T-helper 2 cell treated with Interferon-gamma antibody and Interleukin-4, amounts not matched to agents 100 ng/mL and 5 ng/mL, for 36 hours (primary cell): ENCODE measurements at regions not wholly inside any gene's neighbourhood (a gene's known extent, or its start where the extent isn't known, plus 50 kb on each side); places are given as distances from the start of the nearest gene placed in this dataset.

ENCODE experiments used
- intact Hi-C: fragments of 100-400 bp; cut with micrococcal nuclease; formaldehyde crosslinking; loops from one replicate; pipeline ENCODE4 v1.15.1; 2023

DNA sequence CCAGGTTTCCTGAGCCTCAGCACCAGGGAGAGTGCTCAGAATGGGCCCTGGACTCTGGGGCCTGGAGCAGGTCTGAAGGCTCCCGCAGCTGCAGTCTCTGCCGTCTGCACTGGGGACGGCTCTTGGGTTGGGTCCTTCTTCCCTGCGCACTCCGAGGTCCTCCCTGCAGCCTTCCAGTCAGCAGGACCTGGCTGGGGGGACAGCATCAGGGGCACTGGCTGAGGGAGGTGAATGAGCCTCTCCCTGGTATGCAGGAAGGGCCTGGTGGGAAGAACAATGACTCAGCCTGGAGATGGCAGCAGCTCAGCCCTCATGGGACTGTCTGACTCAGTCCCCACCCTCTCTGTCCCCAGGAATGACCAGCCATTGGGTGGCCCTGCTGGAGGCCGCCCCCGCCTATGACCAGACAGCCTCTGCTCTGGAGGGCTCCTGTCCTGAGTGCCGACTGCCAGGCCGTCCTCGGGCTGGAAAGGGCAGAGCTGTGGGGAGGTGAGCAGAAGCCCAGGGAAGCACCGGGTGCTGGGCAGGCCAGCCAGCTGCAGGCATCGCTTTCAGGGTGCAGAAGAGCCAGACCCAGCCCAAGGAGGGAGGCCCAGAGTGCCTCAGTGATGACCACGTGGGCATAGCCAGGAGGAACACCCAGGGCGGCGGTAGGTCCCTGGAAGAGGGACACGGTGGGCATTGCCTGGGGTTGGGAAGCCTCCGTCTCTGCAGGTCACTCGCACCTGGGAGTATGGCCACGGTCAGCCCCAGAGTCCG lies 455.0 kb downstream of the BRD1 start:
- intact Hi-C loops: no loop called here

DNA sequence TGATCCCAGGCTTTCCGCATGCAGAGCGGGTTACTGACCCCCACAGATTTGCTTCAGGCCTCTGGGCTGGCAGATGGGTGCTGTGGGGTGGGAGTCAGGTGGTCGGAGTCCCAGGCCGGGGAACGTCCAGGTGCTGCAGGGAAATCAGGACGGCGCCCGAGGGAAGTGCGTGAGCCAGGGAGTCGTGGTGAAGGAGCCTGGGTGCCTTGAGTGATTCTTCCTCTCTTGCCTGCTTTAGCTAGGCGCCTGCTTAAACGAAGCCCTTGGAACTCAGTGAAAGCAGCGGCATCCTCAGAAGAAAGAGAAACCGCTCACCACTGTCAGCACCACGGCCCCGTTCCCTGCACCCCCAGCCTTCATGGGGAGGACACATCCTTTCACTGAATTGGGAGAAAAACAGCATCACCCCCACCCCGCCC lies 455.6 kb downstream of the BRD1 start:
- intact Hi-C loops: no loop called here

DNA sequence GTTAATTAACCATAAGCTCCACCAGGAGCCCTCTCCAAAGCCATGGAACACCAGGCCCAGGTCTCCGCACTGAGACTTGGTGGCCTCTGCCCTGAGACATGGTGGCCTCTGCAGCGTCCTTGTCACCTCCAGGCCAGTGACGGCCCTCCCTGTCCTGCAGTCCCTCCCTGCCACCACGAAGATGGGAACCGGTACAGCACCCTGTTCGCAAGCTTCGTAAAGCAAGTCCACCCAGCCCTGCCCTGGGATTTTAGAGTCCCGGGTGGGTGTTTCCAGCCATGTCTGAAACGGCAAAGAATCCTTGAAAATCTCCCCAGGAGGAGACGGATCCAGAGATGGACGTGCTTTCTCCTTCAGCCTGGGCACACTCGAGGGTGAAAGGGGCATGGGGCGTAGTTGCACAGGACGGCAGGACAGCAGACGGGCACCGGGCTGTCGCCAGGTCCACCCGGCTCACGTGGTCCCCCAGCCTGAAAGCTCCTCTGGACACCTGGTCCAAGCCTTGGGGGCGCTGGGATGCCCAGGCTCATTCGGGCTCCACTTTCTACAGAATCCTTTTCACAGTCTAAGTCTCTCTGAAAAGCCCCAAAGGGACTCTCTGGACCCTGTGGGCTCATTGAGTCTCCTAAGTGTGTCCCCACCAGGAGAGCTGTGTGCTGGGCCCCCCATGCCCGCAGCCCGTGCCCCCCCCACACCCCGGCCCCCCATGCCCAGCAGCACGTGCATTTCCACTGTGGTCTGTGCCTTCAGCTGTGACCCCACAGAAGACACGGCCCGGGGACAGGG lies 456.2 kb downstream of the BRD1 start:
- intact Hi-C loops: no loop called here

DNA sequence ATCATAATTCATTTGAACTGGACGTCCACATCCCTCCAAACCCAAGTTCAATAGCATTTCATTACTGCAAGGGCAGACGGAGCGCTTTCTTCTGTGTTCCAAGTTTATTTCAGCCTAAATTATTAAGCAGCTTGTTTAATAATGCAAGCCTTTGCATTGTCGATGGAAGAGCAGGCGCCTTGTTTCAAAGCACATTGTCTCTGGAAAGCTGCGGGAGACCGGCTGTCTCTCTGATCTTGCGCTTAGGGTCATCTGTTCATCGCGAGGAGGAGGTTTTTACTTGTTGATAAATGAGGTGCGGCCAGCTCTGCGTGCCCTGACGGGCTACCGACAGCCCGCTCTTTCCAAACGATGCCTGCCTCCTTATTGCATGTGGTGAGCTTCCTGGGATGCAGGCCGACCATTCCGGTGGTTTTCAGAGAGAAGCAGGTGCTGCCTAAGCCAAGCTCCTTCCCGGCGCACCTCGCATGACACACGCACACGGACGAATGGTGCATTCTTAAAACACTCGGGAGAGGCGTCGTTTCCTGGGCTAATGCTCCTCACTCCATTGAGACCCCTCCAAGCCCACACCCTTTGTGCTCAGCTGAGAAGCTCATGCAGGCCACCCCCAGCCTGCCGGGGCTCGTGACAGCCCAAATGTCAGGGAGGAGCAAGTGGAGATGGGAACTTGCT lies 456.9 kb downstream of the BRD1 start:
- intact Hi-C loops: no loop called here

DNA sequence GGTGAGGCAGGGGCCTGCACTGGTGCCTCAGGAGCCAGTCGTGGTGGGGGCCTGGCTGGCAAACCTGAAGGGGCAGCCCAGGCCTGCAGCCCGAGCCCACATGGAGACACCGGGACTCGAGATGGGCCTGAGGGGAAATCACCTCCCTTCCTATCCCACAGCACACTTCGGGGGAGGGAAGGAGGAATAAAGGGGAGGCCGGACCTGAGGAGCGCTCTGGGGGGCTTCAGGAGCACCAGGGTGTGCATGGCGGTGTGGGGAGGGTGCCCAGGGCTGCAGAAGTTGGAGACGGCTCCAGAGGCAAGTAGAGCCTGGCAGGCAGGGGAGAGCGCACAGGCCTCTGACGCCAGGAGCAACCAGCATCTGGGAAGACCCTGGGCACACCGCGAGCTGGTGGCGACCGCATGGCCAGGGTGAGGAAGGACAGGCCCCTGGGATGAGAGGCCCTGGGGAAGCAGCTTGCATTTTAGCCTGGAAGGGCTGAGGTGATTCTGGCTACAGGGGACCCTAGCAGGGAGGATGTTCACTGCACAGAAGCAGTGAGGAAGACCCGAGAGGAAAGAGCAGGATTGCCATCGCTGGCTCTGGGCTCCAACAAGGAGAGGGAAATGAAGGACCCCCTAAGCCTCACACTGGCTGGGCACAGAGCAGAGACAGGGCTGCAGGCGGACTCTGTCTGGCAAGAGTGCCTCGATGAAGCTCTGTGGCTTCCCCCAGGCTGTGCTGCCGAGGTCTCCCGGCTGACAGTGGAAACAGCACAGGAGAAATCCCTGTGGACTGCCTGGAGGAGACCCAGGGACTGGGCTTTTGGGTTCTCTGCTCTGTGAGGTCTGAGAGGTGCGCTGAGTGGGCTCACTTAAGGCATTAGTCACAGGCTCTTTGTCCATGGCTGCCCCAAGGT lies 457.7 kb downstream of the BRD1 start:
- intact Hi-C loops: no loop called here

DNA sequence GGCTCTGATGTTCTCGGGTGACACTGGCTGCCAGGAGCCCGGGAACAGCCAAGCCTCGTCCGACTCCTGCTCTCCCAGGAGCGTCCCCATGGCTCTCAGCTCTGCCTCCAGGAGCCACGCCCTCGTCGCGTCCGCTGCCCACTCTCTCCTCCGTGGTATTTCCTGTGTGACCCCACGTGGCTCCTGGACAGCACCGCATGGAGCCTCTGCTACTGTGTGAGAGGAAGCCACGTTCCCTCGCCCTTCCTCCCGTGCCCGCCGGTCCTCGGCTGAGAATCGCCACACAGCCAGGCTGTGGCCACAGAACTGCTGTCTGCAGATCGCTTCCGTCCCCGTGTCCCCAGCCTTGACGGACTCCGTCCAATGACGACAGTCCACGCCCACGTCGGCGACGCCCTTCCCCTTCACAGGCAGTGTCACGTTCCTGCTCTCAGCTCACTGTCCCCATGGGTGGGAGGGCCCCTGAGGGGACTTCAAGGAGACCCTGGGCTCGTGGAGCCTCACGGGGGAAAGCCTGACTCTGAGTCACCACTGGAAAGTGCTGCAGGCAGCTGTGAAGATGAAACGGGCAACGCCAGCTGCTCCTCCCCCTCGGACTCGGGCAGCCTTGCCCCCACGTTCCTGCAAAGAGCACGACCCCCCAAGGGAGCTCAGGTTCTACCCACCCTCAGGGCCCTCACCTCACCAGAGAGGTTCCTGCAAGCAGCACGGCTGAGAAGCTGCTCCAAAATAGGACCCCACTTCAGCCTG lies 458.5 kb downstream of the BRD1 start:
- intact Hi-C loops: no loop called here

DNA sequence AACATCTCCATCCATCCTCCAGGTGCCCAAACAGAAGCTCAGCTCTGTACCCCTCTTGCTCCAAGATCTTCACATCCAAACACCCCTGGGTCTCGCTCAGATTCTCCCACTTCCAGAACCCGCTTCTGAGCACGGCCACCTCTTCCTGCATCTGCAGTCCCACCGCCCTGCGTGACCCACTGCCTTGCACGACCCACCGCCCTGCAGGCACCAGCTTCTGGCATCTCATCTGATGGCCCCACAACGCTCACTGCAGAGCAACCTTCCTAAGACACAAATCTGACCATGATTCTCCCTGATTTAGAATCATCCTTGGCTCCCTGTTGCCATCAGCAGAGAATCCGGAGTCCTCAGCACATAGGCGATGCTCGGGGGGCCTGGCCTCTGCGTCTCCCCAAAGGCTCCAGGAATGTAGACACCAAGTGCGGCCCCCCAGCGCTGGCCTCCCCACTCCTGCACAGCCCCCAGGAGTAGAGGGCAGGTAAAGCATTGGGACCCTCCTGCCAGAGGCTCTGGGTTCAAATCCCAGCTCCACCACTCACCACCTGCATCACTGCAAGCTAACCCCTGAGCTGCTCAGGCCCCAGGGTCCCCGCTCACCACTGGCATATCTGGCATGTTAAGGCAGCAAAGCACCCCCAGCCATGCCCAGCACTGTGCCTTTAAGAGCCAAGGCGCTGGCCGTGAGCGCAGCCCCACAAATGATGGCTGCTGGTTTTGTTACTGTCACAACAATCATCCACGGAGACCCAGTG lies 459.3 kb downstream of the BRD1 start:
- intact Hi-C loops: no loop called here

DNA sequence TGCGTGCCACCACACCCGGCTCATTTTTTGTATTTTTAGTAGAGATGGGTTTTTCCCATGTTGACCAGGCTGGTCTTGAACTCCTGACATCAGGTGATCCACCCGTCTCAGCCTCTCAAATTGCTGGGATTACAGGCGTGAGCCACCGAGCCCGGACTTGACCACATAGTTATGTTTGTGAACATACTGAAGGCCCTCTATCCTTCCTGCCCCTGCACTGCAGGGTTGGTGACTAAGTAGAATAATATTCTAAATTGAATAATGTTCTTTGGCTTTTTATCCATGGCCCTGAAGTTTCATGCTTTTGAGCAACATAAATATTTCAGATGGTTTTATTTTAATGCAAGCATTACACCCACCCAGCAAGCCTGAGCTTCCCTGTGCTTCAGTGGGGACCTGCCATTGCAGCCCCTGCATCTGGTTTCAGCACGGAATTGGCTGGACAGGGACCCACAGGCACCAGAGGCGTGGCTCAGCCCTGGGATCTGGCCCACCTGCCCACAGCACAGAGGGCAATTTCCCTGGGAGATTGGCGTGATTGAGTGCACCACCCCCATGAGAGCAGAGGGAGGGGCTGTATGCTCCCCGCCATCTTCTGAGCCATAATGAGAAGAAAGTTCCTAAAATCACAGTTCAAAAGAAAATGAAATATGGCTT lies 460.5 kb downstream of the BRD1 start:
- intact Hi-C loops: no loop called here

DNA sequence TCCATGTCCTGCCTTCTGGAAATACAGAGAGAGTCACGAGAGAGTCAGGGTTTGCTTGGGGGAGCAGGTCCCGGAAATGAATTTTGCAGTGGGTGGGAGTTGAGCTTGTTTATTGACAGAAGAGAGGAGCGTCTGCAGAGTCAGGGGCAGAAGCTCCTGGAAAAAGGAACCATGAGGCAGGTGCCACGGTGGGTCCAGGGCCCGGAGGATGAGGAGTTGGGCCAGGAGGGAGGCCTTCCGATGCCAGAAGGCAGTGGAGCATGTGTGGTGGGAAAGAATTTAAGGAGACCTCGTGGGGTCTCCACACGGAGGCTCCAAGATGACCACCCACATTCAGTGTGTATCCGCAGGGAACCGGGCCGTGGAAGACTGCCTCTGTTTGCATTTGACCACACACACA lies 461.2 kb downstream of the BRD1 start:
- intact Hi-C loops: no loop called here

DNA sequence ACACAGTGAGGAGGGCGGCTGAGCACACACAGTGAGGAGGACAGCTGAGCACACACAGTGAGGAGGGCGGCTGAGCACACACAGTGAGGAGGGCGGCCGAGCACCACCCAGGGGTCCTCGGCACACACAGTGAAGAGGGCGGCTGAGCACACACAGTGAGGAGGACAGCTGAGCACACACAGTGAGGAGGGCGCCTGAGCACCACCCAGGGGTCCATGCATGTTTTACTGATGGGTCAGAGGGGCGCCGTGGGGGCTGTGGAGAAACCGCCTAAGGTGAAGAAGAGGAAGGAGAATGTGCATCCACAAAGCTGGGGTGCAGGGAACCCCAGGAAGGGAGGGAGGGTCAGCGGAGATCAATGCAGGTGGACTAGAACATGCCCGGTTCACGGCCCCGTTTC lies 461.8 kb downstream of the BRD1 start:
- intact Hi-C loops: no loop called here

DNA sequence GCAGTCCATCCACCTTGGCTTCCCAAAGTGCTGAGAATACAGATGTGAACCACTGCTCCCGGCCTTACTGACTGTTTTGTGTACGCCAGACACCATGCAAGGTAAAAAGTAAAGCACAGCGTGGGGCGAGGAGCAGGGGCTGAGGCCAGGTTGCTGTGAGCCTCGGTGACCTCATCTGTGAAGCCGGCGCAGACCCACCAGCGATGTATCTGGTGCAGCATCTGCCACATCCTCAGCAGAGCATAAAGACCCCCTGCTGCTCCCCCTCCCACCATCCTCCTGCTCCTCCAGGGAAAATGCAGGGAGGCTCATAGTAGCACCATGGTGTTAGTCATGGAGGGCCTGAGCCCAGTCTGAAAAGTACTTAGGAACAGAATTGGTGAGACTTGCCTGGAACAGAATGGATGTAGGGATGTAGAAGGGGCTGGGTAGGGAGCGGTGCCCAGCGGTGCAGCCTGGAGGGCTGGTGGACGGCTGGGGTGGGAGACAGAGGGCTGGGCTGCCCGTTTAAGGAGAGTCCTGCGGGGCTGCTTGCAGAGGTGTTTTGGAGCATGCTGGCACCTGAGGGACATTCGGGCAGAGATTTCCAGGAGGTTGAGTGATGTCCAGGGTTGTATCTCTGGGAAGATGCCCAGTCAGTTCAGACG lies 462.4 kb downstream of the BRD1 start:
- intact Hi-C loops: no loop called here

DNA sequence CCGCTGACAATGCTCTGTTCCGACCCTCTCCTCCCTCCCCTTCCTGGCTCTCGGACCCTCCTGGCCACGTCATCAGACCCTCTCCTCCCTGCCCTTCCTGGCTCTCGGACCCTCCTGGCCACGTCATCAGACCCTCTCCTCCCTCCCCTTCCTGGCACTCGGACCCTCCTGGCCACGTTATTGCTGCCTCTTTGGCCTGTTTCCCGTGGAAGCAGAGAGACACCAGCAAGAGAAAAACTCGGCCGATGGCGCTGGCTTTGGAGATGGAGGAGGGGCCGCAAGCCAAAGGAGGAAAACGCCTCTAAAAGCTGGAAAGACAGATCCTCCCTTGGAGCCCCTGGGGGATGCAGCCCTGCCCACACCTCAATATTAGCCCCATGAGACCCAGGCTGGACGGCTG lies 463.3 kb downstream of the BRD1 start:
- intact Hi-C loops: no loop called here

DNA sequence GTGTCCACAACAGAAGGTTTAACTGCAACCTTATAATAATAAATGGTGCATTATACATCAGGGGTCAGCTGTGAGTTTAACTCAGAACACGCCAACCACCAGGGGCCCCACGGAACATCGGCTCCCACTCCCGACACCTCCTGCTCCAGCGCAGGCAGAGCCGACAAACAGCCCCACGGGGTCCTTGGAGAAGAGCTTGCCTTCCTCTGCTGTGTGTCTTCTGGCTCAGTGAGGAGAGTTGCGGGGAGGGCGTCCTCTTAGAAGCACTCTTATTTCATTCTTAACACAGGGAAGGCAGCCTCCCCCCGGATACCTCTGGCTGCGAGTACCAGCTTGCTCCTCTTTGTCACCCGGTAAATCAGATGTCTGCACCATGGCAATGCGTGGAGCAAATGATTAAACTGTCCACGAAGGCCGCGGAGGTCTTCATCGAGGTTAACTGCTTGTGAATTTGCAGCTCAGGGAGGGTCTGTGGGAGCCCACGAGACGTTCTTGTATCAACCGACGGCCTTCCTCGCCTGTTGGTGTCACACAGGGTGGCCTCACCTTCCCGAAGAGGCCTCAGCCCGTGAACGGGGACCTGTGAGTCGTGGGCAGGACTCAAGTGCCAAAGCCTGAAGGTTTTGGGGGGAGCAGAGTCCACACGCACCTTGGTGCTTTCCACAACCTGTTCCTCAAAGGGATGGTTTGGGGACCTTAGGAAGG lies 464.0 kb downstream of the BRD1 start:
- intact Hi-C loops: no loop called here

DNA sequence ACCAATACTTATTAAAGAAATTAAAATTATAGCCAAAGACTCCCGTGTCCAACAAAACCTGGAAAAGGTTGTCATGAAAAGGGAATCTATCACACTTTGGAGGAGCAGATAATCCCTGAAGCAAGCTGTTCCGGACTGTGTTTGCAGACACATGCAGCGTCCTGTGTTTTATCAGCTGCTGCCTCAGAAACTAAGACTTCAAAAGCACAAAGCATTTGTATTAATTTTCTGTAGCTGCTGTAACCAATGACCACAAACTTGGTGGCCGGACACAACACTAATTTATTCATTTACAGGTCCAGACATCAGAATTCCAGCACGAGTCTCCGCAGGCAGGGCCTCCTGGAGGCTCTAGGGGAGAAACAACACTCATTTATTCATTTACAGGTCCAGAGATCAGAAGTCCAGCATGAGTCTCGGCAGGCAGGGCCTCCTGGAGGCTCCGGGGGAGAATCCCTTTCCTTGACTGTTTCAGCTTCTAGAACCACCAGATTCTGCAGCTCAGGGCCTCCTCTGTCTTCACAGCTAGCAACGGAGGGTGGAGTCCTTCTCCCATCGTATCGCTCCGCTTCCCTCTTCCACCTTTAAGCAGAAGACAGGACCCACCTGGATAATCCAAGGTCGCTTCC lies 465.3 kb downstream of the BRD1 start:
- intact Hi-C loops: no loop called here

DNA sequence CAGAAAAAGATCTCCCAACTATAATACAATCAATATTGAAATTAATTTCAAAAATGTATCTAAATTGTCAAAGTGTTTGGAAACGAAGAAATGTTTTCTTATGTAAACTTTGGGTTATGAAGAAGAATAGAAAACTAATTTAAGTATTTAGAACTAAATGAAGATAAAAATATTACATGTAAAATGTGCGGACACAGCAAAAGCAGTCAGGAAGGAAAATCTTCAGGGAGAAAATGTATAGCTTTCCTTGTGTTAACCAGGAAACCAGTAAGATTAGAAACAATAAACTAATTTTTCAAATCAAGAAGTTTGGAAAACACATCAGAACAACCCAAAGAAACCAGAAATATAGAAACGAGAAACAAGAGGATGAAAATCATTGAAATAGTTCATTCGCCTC lies 466.5 kb downstream of the BRD1 start:
- intact Hi-C loops: no loop called here

DNA sequence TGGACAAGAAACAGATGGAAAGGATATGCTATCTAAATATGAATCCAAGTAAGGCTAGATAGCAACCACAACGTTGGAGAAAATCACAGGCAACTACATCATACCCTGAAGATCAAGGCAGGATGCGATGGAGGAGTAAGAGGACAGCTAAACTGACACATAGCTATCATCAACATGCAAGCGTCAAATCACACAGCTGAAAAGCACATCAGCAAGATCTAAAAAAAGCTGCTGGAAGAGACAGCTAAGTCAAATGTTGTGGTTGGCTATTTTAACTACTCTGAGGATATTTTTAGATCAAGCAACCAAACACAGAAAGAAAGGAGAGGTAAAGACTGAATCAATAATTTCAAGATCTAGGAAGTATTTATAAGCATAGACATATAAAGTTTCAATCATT lies 466.9 kb downstream of the BRD1 start:
- intact Hi-C loops: no loop called here

DNA sequence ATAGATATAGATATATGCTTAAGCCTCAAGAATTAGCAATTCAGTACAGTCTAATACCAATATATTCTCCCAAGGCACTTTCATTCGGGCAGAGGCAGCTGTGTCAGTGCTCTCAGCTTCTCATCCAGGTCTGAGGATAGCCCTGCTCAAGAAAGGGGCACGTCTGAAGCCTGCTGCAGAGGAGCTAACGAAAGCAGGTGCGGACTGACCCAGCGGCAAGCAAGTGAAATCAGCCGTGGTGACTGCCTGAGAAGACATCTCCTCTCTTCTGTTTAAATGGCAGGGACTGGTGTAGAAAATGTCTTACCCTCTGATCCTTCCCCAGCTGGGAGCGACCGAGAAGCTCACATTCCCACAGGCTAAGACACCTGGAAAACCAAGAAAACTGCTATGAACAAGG lies 468.6 kb downstream of the BRD1 start:
- intact Hi-C loops: no loop called here
